ENCODE measurements at regions not wholly inside any gene's neighbourhood (a gene's known extent, or its start where the extent isn't known, plus 50 kb on each side); places are given as distances from the start of the nearest gene placed in this dataset.

GRCh38 chr3:88584451-88584850 lies 434.7 kb downstream of the C3orf38 start (continued):
- TF ChIP-seq PRDM2 (tag by site-specific recombination; IDR thresholded peaks at IDR 0.05; ENCODE audit: borderline replicate concordance) = no peak
- TF ChIP-seq GLI4 (tag by site-specific recombination; IDR thresholded peaks at IDR 0.05) = no peak

- Histone ChIP-seq H3K4me1 (ENCODE audit: control insufficient read depth, insufficient read depth, low read length) (no peaks in the 10 kb centered on the region), H3K4me3 (ENCODE audit: low read depth, low read length) (no peak overlapping the region), H3K9me3 (ENCODE audit: control insufficient read depth, insufficient read depth, low read depth, low read length) (no peaks in the 10 kb centered on the region), H3K27ac (ENCODE audit: extremely low read depth, low read depth, low read length) (no peak overlapping the region), H3K36me3 (ENCODE audit: control insufficient read depth in 2 of 2, insufficient read depth in 1 of 2, low read length in 2 of 2) (no peaks in the 10 kb centered on the region)
- ChIA-PET CTCF (no interaction called here), POLR2A (no interaction called here)
- TF ChIP-seq, protein P1, sequence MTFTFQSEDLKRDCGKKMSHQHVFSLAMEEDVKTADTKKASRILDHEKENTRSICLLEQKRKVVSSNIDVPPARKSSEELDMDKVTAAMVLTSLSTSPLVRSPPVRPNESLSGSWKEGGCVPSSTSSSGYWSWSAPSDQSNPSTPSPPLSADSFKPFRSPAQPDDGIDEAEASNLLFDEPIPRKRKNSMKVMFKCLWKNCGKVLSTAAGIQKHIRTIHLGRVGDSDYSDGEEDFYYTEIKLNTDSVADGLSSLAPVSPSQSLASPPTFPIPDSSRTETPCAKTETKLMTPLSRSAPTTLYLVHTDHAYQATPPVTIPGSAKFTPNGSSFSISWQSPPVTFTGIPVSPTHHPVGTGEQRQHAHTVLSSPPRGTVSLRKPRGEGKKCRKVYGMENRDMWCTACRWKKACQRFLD (tag by site-specific recombination; IDR thresholded peaks at IDR 0.05) = no peak
- TF ChIP-seq, protein P2, sequence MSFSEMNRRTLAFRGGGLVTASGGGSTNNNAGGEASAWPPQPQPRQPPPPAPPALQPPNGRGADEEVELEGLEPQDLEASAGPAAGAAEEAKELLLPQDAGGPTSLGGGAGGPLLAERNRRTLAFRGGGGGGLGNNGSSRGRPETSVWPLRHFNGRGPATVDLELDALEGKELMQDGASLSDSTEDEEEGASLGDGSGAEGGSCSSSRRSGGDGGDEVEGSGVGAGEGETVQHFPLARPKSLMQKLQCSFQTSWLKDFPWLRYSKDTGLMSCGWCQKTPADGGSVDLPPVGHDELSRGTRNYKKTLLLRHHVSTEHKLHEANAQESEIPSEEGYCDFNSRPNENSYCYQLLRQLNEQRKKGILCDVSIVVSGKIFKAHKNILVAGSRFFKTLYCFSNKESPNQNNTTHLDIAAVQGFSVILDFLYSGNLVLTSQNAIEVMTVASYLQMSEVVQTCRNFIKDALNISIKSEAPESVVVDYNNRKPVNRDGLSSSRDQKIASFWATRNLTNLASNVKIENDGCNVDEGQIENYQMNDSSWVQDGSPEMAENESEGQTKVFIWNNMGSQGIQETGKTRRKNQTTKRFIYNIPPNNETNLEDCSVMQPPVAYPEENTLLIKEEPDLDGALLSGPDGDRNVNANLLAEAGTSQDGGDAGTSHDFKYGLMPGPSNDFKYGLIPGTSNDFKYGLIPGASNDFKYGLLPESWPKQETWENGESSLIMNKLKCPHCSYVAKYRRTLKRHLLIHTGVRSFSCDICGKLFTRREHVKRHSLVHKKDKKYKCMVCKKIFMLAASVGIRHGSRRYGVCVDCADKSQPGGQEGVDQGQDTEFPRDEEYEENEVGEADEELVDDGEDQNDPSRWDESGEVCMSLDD (tag by site-specific recombination; IDR thresholded peaks at IDR 0.05) = no peak
- no peak for TF ChIP-seq ZNF174 (tag by site-specific recombination; IDR thresholded peaks at IDR 0.05)
- no peak for TF ChIP-seq ZNF184 (tag by site-specific recombination; IDR thresholded peaks at IDR 0.05)
- TF ChIP-seq, protein P3, sequence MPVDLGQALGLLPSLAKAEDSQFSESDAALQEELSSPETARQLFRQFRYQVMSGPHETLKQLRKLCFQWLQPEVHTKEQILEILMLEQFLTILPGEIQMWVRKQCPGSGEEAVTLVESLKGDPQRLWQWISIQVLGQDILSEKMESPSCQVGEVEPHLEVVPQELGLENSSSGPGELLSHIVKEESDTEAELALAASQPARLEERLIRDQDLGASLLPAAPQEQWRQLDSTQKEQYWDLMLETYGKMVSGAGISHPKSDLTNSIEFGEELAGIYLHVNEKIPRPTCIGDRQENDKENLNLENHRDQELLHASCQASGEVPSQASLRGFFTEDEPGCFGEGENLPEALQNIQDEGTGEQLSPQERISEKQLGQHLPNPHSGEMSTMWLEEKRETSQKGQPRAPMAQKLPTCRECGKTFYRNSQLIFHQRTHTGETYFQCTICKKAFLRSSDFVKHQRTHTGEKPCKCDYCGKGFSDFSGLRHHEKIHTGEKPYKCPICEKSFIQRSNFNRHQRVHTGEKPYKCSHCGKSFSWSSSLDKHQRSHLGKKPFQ (tag by site-specific recombination; IDR thresholded peaks at IDR 0.05) = no peak
- no peak for TF ChIP-seq ZFP69B (tag by site-specific recombination; IDR thresholded peaks at IDR 0.05)
- TF ChIP-seq ZNF433 (tag by site-specific recombination; IDR thresholded peaks at IDR 0.05; ENCODE audit: low read depth) = no peak
- TF ChIP-seq KLF8 (tag by site-specific recombination; IDR thresholded peaks at IDR 0.05) = no peak
- TF ChIP-seq BCL11B (tag by site-specific recombination; IDR thresholded peaks at IDR 0.05; ENCODE audit: low read depth) = no peak
- no peak for TF ChIP-seq ZNF112 (tag by site-specific recombination; IDR thresholded peaks at IDR 0.05)
- no peak for TF ChIP-seq ZBTB17 (tag by site-specific recombination; IDR thresholded peaks at IDR 0.05)
- TF ChIP-seq ZNF26 (tag by site-specific recombination; IDR thresholded peaks at IDR 0.05) = no peak
- no peak for TF ChIP-seq ZNF391 (tag by site-specific recombination; IDR thresholded peaks at IDR 0.05; ENCODE audit: borderline replicate concordance, low read depth)
- no peak for TF ChIP-seq ZNF664 (tag by site-specific recombination; IDR thresholded peaks at IDR 0.05)
- TF ChIP-seq ZBTB8A (tag by site-specific recombination; IDR thresholded peaks at IDR 0.05) = no peak
- TF ChIP-seq ZNF48 (tag by site-specific recombination; IDR thresholded peaks at IDR 0.05) = no peak
- TF ChIP-seq ZNF404 (tag by site-specific recombination; IDR thresholded peaks at IDR 0.05) = no peak
- no peak for TF ChIP-seq ZIC2 (tag by site-specific recombination; IDR thresholded peaks at IDR 0.05)
- TF ChIP-seq ZEB2 (tag by site-specific recombination; IDR thresholded peaks at IDR 0.05) = no peak
- TF ChIP-seq SP2 (tag by site-specific recombination; IDR thresholded peaks at IDR 0.05) = no peak
Observed at GRCh38 chr3:88586121-88586640, 436.4 kb downstream of the C3orf38 start.

Data from HEK293 (cell line).